ENCODE measurements at regions not wholly inside any gene's neighbourhood (a gene's known extent, or its start where the extent isn't known, plus 50 kb on each side); places are given as distances from the start of the nearest gene placed in this dataset.

DNA sequence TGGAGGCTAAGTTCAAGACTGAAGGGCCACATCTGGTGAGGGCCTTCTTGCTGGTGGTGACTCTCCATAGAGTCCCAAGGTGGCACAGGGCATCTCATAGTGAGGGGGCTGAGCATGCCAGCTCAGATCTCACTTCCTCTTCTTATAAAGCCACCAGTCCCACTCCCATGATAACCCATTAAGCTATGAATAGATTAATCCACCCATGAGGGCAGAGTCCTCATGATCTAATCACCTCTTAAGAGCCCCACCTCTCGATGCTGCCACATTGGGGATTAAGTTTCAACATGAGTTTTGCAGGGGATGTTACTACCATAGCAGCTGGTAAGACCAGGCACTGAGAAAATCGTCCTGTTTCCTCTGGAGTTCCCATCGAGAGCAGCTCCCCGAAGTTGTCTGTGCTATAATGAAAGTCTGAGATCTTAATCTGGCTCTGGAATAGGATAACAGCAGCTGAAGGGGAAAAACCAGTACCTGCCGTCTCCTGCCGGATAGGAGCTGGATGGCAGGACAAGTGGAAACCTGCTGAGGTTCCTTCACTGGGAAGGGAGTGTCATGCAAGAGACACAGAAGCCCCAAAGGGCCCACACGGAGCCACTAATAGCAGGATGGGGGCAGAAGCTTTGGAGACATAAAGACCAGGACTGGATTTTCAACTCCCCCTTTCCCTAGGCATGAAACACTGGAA is 79.5 kb upstream of the EPHB3 start:
- DNase-seq (no peak), ATAC-seq (no peak), FAIRE-seq (no peak)
- Histone ChIP-seq H3K27ac (no peak overlapping the region), H3K9me3 (no peaks in the 10 kb centered on the region), H3K4me3 (no peak overlapping the region), H3K36me3 (no peaks in the 10 kb centered on the region), H3K4me1 (no peaks in the 10 kb centered on the region), H3K27me3 (peaks cover 0 to 5% (median 1%) of the 10 kb centered on the region in 4 donors)
- intact Hi-C loops (cut with DNase I): no loop called here
- TF ChIP-seq, protein P1, sequence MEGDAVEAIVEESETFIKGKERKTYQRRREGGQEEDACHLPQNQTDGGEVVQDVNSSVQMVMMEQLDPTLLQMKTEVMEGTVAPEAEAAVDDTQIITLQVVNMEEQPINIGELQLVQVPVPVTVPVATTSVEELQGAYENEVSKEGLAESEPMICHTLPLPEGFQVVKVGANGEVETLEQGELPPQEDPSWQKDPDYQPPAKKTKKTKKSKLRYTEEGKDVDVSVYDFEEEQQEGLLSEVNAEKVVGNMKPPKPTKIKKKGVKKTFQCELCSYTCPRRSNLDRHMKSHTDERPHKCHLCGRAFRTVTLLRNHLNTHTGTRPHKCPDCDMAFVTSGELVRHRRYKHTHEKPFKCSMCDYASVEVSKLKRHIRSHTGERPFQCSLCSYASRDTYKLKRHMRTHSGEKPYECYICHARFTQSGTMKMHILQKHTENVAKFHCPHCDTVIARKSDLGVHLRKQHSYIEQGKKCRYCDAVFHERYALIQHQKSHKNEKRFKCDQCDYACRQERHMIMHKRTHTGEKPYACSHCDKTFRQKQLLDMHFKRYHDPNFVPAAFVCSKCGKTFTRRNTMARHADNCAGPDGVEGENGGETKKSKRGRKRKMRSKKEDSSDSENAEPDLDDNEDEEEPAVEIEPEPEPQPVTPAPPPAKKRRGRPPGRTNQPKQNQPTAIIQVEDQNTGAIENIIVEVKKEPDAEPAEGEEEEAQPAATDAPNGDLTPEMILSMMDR (IDR thresholded peaks at IDR 0.05): no peak
- 52 to 62% methylated on average over 7 of the region's 7 CpGs for WGBS, 2 donors

DNA sequence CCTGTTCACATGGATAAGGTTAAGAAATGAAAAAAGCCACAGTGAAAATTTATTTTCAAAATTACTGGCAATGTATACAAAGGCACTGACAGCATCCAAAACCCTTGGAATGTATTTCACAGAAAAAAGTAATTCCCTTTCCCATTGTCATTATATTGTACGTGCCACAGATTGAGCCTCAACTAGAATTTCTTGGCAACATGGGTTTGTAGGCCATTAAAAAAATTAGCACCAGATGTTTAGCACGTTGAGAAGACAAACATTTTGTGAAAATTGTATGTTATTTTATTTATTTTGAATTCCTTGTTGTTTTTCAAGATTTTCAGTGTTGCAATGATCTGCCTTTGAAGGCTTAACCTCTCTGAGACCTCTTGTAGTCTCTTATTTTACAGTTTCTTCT is 76.3 kb upstream of the EPHB3 start:
- Histone ChIP-seq H3K4me1 (no peaks in the 10 kb centered on the region), H3K36me3 (no peaks in the 10 kb centered on the region), H3K27ac (no peak overlapping the region), H3K27me3 (peaks cover 0 to 15% (median 0%) of the 10 kb centered on the region in 4 donors), H3K4me3 (no peak overlapping the region), H3K9me3 (no peaks in the 10 kb centered on the region)
- intact Hi-C loops (cut with DNase I): no loop called here
- DNase-seq (no peak), ATAC-seq (no peak), FAIRE-seq (no peak)
- 52 to 63% methylated on average over 2 of the region's 2 CpGs for WGBS, 2 donors
- TF ChIP-seq, protein P1 (IDR thresholded peaks at IDR 0.05): no peak

DNA sequence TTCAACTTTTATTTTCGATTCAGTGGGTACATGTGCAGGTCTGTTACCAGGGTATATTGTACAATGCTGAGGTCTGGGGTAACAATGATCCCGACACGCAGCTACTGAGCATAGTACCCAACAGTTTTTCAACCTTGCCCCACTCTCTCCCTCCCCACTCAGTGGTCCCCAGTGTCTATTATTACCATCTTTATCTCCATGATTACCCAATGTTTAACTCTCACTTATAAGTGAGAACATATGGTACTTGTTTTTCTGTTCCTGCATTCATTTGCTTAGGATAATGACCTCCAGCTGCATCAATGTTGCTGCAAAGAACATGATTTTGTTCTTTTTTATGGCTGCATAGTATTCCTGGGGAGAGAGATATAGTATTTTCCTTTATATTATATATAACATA is 75.7 kb upstream of the EPHB3 start:
- intact Hi-C loops (cut with DNase I): no loop called here
- no peak overlapping the region for H3K27ac ChIP-seq
- 83 to 91% methylated on average over 3 of the region's 3 CpGs for WGBS, 2 donors
- H3K36me3 ChIP-seq: no peaks in the 10 kb centered on the region
- ATAC-seq: no peak
- H3K4me1 ChIP-seq: peaks cover 0 to under 1% (median 0%) of the 10 kb centered on the region in 3 donors
- H3K27me3 ChIP-seq: peaks cover 0 to 14% (median 0%) of the 10 kb centered on the region in 4 donors
- TF ChIP-seq, protein P1 (IDR thresholded peaks at IDR 0.05): no peak
- no peaks in the 10 kb centered on the region for H3K9me3 ChIP-seq
- H3K4me3 ChIP-seq: no peak overlapping the region
- FAIRE-seq: no peak
- no peak for DNase-seq

DNA sequence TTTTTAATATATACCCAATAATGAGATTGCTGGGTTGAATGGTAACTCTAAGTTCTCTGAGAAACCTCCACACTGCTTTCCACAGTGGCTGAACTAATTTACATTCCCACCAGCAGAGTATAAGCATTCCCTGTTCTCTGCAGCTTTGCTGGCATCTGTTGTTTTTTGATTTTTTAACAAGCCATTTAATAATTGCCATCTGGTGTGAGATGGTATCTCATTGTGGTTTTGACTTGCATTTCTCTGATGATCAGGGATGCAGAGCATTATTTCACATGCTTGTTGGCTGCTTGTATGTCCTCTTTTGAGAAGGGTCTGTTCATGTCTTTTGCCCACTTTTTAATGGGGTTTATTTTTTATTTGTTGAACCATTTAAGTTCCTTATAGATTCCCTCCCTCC is 75.0 kb upstream of the EPHB3 start:
- no peaks in the 10 kb centered on the region for H3K9me3 ChIP-seq
- H3K4me3 ChIP-seq: no peak overlapping the region
- no peaks in the 10 kb centered on the region for H3K36me3 ChIP-seq
- H3K27me3 ChIP-seq: peaks cover 0 to 14% (median 0%) of the 10 kb centered on the region in 4 donors
- no peak for ATAC-seq
- TF ChIP-seq, protein P1 (IDR thresholded peaks at IDR 0.05): no peak
- no peak for FAIRE-seq
- intact Hi-C loops (cut with DNase I): no loop called here
- no peak overlapping the region for H3K27ac ChIP-seq
- H3K4me1 ChIP-seq: peaks cover 0 to 6% (median 6%) of the 10 kb centered on the region in 3 donors
- DNase-seq: no peak

DNA sequence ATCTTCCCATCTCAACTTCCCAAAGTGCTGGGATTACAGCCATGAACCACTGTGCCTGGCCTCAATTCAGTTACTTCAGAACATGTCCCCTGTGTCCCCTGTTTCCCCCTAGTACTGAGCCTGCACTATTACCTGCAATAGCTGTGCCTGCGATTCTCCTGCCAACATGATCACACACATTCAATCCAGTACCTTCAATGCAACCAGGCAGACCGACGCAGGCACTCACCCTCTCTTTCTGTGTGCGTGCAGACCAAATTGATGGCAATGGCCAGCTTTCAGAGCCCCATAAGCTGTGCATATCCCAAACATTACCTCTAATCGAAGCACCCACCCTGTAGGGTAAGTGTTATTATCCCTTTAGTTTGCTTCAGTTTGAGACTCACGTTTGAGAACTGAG is 73.0 kb upstream of the EPHB3 start:
- ATAC-seq: no peak
- no peak overlapping the region for H3K27ac ChIP-seq
- H3K27me3 ChIP-seq: peaks cover 0 to 22% (median 0%) of the 10 kb centered on the region in 4 donors
- DNase-seq: no peak
- FAIRE-seq: no peak
- H3K9me3 ChIP-seq: no peaks in the 10 kb centered on the region
- H3K36me3 ChIP-seq: no peaks in the 10 kb centered on the region
- TF ChIP-seq, protein P1 (IDR thresholded peaks at IDR 0.05): no peak
- peaks cover 0 to 9% (median 6%) of the 10 kb centered on the region in 3 donors for H3K4me1 ChIP-seq
- H3K4me3 ChIP-seq: no peak overlapping the region
- intact Hi-C loops (cut with DNase I): no loop called here
- 48 to 57% methylated on average over 6 of the region's 6 CpGs for WGBS, 2 donors

Measured in pancreas (tissue), 10 donors.